Spleen (tissue), 11 donors: ENCODE measurements at regions not wholly inside any gene's neighbourhood (a gene's known extent, or its start where the extent isn't known, plus 50 kb on each side); places are given as distances from the start of the nearest gene placed in this dataset.

ENCODE experiments used
- DNase-seq: peaks from one replicate; pipeline ENCODE4 v3.0.0-alpha.2; 2020
- H3K27ac ChIP-seq, 8 donors: fragments of 200-600 bp; sonication (generic) in 7 of 8; 1 replicate in 4 of 8; 2 replicates in 4 of 8; pipeline versions ENCODE4 v1.5.0 to v1.8.0; 2016 to 2021; ENCODE audit warnings: inconsistent platforms in 4 of 8, mild to moderate bottlenecking in 4 of 8, moderate library complexity in 1 of 8
- H3K27me3 ChIP-seq, 7 donors: fragments of 200-600 bp; sonication (generic) in 6 of 7; replicated peaks in 1 of 7; 1 replicate in 4 of 7; 2 replicates in 3 of 7; pipeline versions ENCODE4 v1.5.0 to v1.8.0; 2016 to 2021; ENCODE audit warnings: inconsistent platforms in 3 of 7, mild to moderate bottlenecking in 1 of 7
- H3K36me3 ChIP-seq, 6 donors: fragments of 200-600 bp; sonication (generic) in 5 of 6; 1 replicate in 4 of 6; 2 replicates in 2 of 6; pipeline versions ENCODE4 v1.5.0 to v1.8.0; 2016 to 2021; ENCODE audit warnings: inconsistent platforms in 2 of 6
- H3K4me1 ChIP-seq, 6 donors: fragments of 200-600 bp; sonication (generic) in 5 of 6; 1 replicate in 3 of 6; 2 replicates in 3 of 6; pipeline versions ENCODE4 v1.5.0 to v1.8.0; 2016 to 2021; ENCODE audit warnings: inconsistent platforms in 3 of 6
- H3K4me3 ChIP-seq, 8 donors: fragments of 200-600 bp; sonication (generic) in 7 of 8; 1 replicate in 4 of 8; 2 replicates in 4 of 8; pipeline versions ENCODE4 v1.5.0 to v1.8.0; 2016 to 2021; ENCODE audit warnings: inconsistent platforms in 4 of 8, mild to moderate bottlenecking in 4 of 8, moderate library complexity in 2 of 8
- H3K9me3 ChIP-seq, 8 donors: fragments of 200-600 bp; sonication (generic) in 7 of 8; 1 replicate in 4 of 8; 2 replicates in 4 of 8; pipeline versions ENCODE4 v1.5.0 to v1.8.0; 2016 to 2021; ENCODE audit warnings: inconsistent platforms in 4 of 8
- CTCF ChIP-seq, 11 experiments: fragments of 200-600 bp in 7 of 11; fragments of 450-650 bp in 4 of 11; sonication (generic) in 4 of 11; IDR thresholded peaks in 8 of 11; conservative IDR thresholded peaks in 3 of 11; 1 replicate in 7 of 11; 2 replicates in 4 of 11; pipeline versions ENCODE4 v1.4.0 to v1.8.0; 2016 to 2021; ENCODE audit warnings: antibody characterized with exemption in 11 of 11, inconsistent platforms in 4 of 11, mild to moderate bottlenecking in 1 of 11
- POLR2A ChIP-seq, 3 donors: fragments of 450-650 bp; IDR thresholded peaks; one replicate each; pipeline ENCODE4 v1.5.1; 2017; ENCODE audit warnings: antibody characterized with exemption in 3 of 3, mild to moderate bottlenecking in 1 of 3
- POLR2AphosphoS5 ChIP-seq, 3 donors: sonication (generic); formaldehyde crosslinking; IDR thresholded peaks; one replicate each; pipeline ENCODE4 v1.5.1; 2017; ENCODE audit warnings: antibody characterized with exemption in 3 of 3
- WGBS, 5 donors: extraction: QIAGEN DNeasy Blood & Tissue Kit in 3 of 5; methylation state at CpG; one replicate each; pipeline versions ENCODE4 v1.1.5 to v1.1.7; 2013 to 2018; 5-methylcytosine and 5-hydroxymethylcytosine counted together
- intact Hi-C: fragments of 100-400 bp; cut with DNase I; formaldehyde crosslinking; loops from one replicate; pipeline ENCODE4 v1.15.0; 2023; ENCODE audit warnings: low total_unique reads
- donor health status: healthy with polysubstance abuse.
- donor health status: DM: no; HTN: no; CAD: no; lungs with moderate emphysema.
- donor health status: DM: no; HTN: no; CAD: no.
- donor health status: Bipolar disorder and iron deficiency.
- donor health status: healthy.
- donor health status: DM: no; HTN: no; CAD: no.
- donor health status: DM: yes; HTN: yes; CAD: no.

- H3K27me3 ChIP-seq = no peaks in the 10 kb centered on the region
- intact Hi-C loops = no loop called here
- H3K36me3 ChIP-seq = no peaks in the 10 kb centered on the region
- H3K4me1 ChIP-seq = peaks cover 0 to 7% (median 0%) of the 10 kb centered on the region in 6 donors
- DNase-seq = no peak
- TF ChIP-seq POLR2A (IDR thresholded peaks at IDR 0.05) (no peak), POLR2AphosphoS5 (IDR thresholded peaks at IDR 0.05) (no peak), CTCF (IDR thresholded peaks at IDR 0.05 in 8 of 11, conservative IDR thresholded peaks at IDR 0.05 in 3 of 11) (no peak)
- 77 to 90% (median 83%) methylated on average over 2 of the region's 2 CpGs for WGBS, 5 donors
- no peak overlapping the region for H3K27ac ChIP-seq
- peaks cover 0 to 5% (median 0%) of the 10 kb centered on the region in 8 donors for H3K9me3 ChIP-seq
- no peak overlapping the region for H3K4me3 ChIP-seq
Measured at GRCh38 chr13:59475911-59476310, 687.8 kb downstream of the DIAPH3 start.

GRCh38 chr13:59476366-59476765 lies 687.4 kb downstream of the DIAPH3 start:
- Histone ChIP-seq H3K4me3 (no peak overlapping the region), H3K4me1 (peaks cover 0 to 7% (median 0%) of the 10 kb centered on the region in 6 donors), H3K9me3 (peaks cover 0 to 5% (median 0%) of the 10 kb centered on the region in 8 donors), H3K36me3 (no peaks in the 10 kb centered on the region), H3K27ac (no peak overlapping the region), H3K27me3 (no peaks in the 10 kb centered on the region)
- no peak for TF ChIP-seq POLR2AphosphoS5 (IDR thresholded peaks at IDR 0.05)
- TF ChIP-seq CTCF (IDR thresholded peaks at IDR 0.05 in 8 of 11, conservative IDR thresholded peaks at IDR 0.05 in 3 of 11) = no peak
- TF ChIP-seq POLR2A (IDR thresholded peaks at IDR 0.05) = no peak
- no peak for DNase-seq
- 50 to 70% (median 51%) methylated on average over 2 of the region's 2 CpGs for WGBS, 5 donors
- intact Hi-C loops = no loop called here

- Histone ChIP-seq H3K27ac (peak overlapping the region in 1 of 8 donors; percentile 0), H3K27me3 (no peaks in the 10 kb centered on the region), H3K36me3 (no peaks in the 10 kb centered on the region), H3K4me3 (no peak overlapping the region), H3K4me1 (peaks cover 0 to 7% (median 0%) of the 10 kb centered on the region in 6 donors), H3K9me3 (peaks cover 0 to 5% (median 0%) of the 10 kb centered on the region in 8 donors)
- TF ChIP-seq CTCF (IDR thresholded peaks at IDR 0.05 in 8 of 11, conservative IDR thresholded peaks at IDR 0.05 in 3 of 11) (no peak), POLR2AphosphoS5 (IDR thresholded peaks at IDR 0.05) (no peak), POLR2A (IDR thresholded peaks at IDR 0.05) (no peak)
- DNase-seq = no peak
- intact Hi-C loops = no loop called here
- 80 to 92% (median 88%) methylated on average over 3 of the region's 3 CpGs for WGBS, 5 donors
Measured at GRCh38 chr13:59477011-59477410, 686.7 kb downstream of the DIAPH3 start.

- H3K4me1 ChIP-seq = peaks cover 0 to 15% (median 3%) of the 10 kb centered on the region in 6 donors
- no peak for TF ChIP-seq POLR2AphosphoS5 (IDR thresholded peaks at IDR 0.05)
- no peak for TF ChIP-seq POLR2A (IDR thresholded peaks at IDR 0.05)
- TF ChIP-seq CTCF (IDR thresholded peaks at IDR 0.05 in 8 of 11, conservative IDR thresholded peaks at IDR 0.05 in 3 of 11) = no peak
- intact Hi-C loops = no loop called here
- H3K27me3 ChIP-seq = no peaks in the 10 kb centered on the region
- WGBS, 5 donors = 63 to 79% (median 76%) methylated on average over 7 of the region's 7 CpGs
- no peaks in the 10 kb centered on the region for H3K9me3 ChIP-seq
- DNase-seq = no peak
- H3K4me3 ChIP-seq = no peak overlapping the region
- no peaks in the 10 kb centered on the region for H3K36me3 ChIP-seq
- no peak overlapping the region for H3K27ac ChIP-seq
Measured at GRCh38 chr13:59478908-59479307, 684.8 kb downstream of the DIAPH3 start.
